COLO668 (cell line): ENCODE measurements at regions not wholly inside any gene's neighbourhood (a gene's known extent, or its start where the extent isn't known, plus 50 kb on each side); places are given as distances from the start of the nearest gene placed in this dataset.

Experiments
- DNase-seq: peaks from one replicate; lab custom pipeline; 2025; ENCODE audit not compliant: unreplicated experiment; lab: John Stamatoyannopoulos, UW

GRCh38 chr2:18841248-18842150 is 252.1 kb upstream of the NT5C1B start:
- DNase-seq = no peak

GRCh38 chr2:18837240-18837639 is 247.9 kb upstream of the NT5C1B start:
- no peak for DNase-seq

DNA sequence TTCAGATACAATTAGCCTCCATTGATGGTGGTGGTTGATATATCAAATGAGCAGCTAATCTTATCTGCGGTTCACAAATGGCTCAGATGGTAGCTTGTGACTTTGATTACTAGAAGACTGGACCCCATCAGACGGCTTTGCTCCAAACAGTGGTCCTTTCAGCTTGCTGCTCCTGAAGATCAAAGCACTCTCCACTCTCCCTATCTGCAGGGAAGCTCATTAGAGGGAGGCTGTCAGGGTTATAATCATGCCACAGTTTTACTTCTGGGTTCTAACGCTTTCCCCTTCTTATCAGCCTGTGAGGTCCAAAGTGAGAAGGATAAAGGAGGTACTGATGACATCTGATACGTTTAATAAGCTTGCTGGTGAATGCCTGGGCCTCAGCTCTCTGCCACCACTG is 247.1 kb upstream of the NT5C1B start:
- DNase-seq = no peak

DNA sequence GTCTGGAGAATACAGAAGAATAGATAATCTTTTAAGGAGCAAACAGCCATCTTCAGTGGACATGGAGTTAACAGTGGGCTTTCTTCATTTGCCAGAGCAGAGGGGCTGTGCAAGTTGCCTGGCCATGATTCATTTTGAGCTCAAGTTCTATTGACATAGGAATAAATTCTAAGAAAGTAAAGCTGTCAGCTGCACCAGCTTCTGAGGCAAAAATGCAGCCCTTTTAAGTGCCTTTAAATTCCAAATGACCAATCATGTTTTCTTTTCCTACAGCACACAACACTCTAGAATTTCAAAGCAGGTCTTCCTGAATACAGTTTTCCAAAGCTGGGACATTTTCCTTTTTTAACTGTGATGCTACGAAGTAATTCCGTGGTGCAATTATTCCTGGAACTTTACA is 246.4 kb upstream of the NT5C1B start:
- DNase-seq = no peak

DNA sequence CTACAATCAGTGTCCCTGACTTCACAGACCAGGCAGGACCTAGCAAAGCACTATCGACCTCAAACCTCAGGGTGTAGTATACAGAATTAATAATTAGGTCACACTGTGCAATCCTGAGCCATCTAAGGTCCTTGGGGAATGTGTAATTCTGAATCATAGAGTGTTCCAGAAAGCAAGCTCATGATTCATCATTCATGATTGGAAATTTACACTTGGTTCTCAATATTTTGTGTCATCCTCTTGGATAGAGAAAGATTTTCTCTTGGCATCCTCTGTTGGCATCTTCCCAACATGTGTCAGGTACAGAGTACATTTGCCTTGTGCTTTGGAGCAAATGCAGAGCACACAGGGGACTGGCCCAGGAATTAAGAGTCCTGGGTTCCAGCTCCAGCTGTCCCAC is 245.0 kb upstream of the NT5C1B start:
- no peak for DNase-seq

GRCh38 chr2:18833941-18834340 is 244.6 kb upstream of the NT5C1B start:
- no peak for DNase-seq

- no peak for DNase-seq
These were observed 242.6 kb upstream of the NT5C1B start for GRCh38 chr2:18831916-18832510.

- DNase-seq = no peak
These were observed 241.6 kb upstream of the NT5C1B start for GRCh38 chr2:18830962-18831361.

DNA sequence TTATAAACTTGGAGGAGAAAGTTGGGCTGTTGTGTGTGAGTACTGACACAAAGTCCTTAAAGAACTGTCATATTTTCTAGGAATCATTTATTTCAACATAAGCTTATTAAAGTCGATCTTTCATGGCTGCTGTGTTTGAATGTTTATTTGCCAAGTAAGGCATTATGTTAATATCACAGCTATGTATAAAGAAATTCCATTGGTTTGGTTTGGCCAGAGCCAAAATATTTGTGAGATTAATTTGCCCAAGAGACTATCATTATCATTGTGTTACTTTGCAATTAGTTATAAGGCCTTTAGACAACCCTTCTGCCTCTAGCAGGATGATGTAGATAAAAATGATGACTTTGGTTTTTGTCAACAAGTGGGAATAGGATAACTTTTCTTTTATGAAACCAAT is 240.6 kb upstream of the NT5C1B start:
- DNase-seq = no peak

GRCh38 chr2:18829251-18829902 is 240.0 kb upstream of the NT5C1B start:
- DNase-seq = no peak

DNA sequence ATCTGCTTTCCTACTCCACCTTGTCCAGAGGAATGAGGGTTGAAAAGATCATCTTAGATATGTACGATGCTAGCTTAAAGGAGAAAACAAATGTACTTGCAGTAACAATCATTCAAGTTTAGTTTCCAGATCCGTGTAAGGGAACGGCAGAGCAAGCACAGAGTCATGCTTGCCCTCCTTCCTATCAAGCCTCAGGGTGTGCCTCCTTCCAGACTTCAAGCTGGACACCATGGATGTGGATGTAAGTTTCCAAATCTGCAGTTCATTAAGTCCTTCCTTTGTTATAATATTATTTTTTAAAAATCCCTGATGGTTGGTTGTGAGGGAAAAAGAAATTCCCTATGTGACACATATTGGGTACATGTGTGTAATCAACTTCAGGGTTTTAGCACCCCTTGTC is 238.9 kb upstream of the NT5C1B start:
- no peak for DNase-seq

DNA sequence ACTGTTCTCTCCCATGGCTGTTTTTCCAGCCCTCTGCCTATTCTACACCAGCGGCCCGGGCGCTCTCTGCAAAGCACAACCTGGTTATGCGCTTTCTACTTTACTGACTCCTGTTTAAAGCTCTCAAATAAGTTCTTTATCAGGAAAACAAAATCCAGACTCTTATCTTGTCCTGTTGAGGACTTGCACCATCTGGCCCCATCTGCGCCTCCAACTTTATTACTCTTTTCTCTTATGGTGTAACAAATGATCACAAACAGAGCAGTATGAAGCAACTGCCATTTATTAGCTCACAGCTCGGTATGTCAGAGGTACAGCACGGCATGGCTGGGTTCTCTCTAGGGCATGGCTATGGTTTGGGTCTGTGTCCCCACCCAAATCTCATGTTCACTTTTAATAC is 236.5 kb upstream of the NT5C1B start:
- no peak for DNase-seq

GRCh38 chr2:18824915-18825314 is 235.5 kb upstream of the NT5C1B start:
- no peak for DNase-seq

DNA sequence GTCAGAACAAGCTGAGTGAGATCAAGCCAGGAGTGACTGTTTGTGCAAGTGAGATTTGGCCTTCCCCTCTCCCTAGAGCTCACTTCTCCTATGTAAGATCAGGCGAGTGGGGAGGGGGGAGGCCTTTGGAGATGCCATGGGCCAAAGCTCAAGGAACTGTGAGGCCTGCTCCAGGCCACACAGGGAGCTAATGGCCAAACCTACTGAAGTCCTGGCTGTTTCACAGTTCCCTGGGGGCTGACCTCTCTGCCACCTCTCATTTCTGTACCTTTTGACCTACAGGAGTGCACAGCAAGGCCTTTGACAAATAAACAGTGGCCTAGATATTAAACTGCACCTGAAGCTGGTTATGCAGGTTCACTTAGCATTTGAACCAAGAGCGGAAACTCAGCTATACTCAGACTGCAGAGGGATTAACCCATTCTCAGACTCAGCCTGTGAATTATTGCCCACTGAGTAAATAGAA is 235.0 kb upstream of the NT5C1B start:
- DNase-seq = no peak

- DNase-seq = no peak
These were observed 232.1 kb upstream of the NT5C1B start for GRCh38 chr2:18821431-18821830.

- no peak for DNase-seq
These were observed 231.6 kb upstream of the NT5C1B start for GRCh38 chr2:18820966-18821365.

- no peak for DNase-seq
These were observed 230.2 kb upstream of the NT5C1B start for GRCh38 chr2:18819566-18819965.

DNA sequence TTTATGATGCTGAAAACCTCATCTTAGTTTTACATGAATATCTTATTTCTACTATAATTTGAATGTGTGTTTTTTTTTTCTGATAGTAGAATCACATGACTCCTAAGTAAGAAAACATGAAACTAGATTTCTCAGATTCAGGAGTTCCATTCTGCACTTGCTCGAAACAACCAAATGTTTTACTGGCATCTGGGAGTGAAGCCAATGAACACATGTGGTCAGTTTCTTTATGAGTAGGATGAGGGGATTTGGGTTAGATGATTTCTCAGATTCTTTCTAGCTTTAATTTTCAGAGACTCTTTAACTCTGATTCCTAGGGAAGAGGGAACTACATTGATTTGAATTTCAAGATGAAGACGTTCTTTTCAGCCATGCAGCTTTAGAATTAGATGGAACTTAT is 225.0 kb upstream of the NT5C1B start:
- no peak for DNase-seq

- DNase-seq = no peak
These were observed 215.2 kb upstream of the NT5C1B start for GRCh38 chr2:18804536-18804935.

DNA sequence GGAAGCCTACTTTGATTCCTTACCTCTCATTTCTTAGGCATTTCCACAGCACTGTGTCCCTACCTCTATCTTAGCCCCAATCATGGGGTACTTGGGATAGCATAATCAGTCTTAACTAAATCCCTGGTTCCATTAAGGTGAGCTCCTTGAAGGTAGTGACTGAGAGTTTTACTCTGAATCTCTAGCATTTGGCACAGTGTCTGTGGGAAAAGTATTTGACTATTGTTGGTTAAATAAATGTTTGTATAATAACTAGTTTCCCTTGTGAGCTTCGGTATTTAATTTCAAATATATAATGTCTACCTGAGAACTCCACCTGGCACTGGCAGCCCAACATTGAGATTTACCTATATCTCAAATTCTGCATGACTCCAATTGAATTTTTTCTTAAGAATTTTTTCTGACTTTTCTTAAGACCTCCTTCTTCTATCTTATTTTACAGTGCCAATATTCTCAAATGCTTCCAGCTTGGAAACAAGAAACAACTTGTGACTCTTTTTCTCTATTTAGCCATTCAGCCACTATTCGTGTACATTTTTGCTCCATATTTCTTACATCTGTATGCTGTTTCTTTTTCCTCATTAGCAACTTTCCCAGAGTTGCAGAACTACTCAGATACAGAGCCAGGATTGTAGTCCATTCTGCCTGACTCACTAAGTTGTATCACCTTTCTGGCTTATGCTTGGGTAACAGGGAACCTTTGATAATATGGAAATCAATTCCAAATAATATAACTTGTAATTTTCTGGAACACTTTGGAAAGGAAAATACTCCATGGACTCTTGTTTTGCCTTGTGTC is 214.0 kb upstream of the NT5C1B start:
- no peak for DNase-seq
